ENCODE measurements at regions not wholly inside any gene's neighbourhood (a gene's known extent, or its start where the extent isn't known, plus 50 kb on each side); places are given as distances from the start of the nearest gene placed in this dataset.
A peak's percentile ranks its signal among the peaks of the same experiment; 100 is the strongest.
"Not testable (repeated sequence)": the region's sequence is repeated elsewhere in the genome, so short reads cannot be mapped to it uniquely, and the experiment has no call there.

GRCh38 chr9:81313877-81314276 is 375.5 kb downstream of the TLE1 start:
- no peak for DNase-seq
- POLR2A ChIA-PET (ENCODE audit: unreplicated experiment) = no interaction called here
- intact Hi-C loops (cut with micrococcal nuclease; ENCODE audit: unreplicated experiment) = loop anchor here (5.0 to 10.0 kb wide), 2 partner anchors 181 to 373 kb away; partner anchors contain the start of gene TLE1
- Histone ChIP-seq H3K27ac (no peak overlapping the region), H3K4me2 (no peak overlapping the region), H3K79me2 (ENCODE audit: low read depth) (no peaks in the 10 kb centered on the region), H3K36me3 (ENCODE audit: low read depth) (no peaks in the 10 kb centered on the region), H3K27me3 (ENCODE audit: insufficient read depth, low read depth) (no peaks in the 10 kb centered on the region), H3K4me3 (no peak overlapping the region), H2AFZ (no peak overlapping the region), H3K9me2 (ENCODE audit: insufficient read depth) (no peaks in the 10 kb centered on the region), H3F3A (ENCODE audit: insufficient read depth, low read depth) (peaks cover 13% of the 10 kb centered on the region; the same call in 1 of the 2 replicates), H3K9me3 (ENCODE audit: insufficient read depth, low read depth) (peaks cover 9% of the 10 kb centered on the region; the same call in 1 of the 2 replicates), H4K20me1 (ENCODE audit: insufficient read depth) (no peaks in the 10 kb centered on the region), H3K4me1 (replicated peaks; ENCODE audit: insufficient read depth) (peaks cover 12% of the 10 kb centered on the region)
- CTCF ChIA-PET = no interaction called here
- TF ChIP-seq CTCF (conservative IDR thresholded peaks at IDR 0.05) = no peak
- TF ChIP-seq EZH2 (IDR thresholded peaks at IDR 0.05; ENCODE audit: low read depth) = no peak
- no TSS peak for BruUV-seq (replicated peaks)

GRCh38 chr9:81312346-81312745 is 377.0 kb downstream of the TLE1 start:
- ChIA-PET CTCF (no interaction called here), POLR2A (ENCODE audit: unreplicated experiment) (no interaction called here)
- H3K36me3 ChIP-seq (ENCODE audit: low read depth) = no peaks in the 10 kb centered on the region
- intact Hi-C loops (cut with micrococcal nuclease; ENCODE audit: unreplicated experiment) = loop anchor here (5.0 to 10.0 kb wide), 2 partner anchors 182 to 375 kb away; partner anchors contain the start of gene TLE1
- no peak overlapping the region for H3K4me3 ChIP-seq
- DNase-seq = no peak
- H2AFZ ChIP-seq = no peak overlapping the region
- no peaks in the 10 kb centered on the region for H3K9me2 ChIP-seq (ENCODE audit: insufficient read depth)
- no peaks in the 10 kb centered on the region for H4K20me1 ChIP-seq (ENCODE audit: insufficient read depth)
- no peaks in the 10 kb centered on the region for H3K79me2 ChIP-seq (ENCODE audit: low read depth)
- TF ChIP-seq EZH2 (IDR thresholded peaks at IDR 0.05; ENCODE audit: low read depth) = no peak
- TF ChIP-seq CTCF (conservative IDR thresholded peaks at IDR 0.05) = no peak
- no TSS peak for BruUV-seq (replicated peaks)
- H3F3A ChIP-seq (ENCODE audit: insufficient read depth, low read depth) = no peaks in the 10 kb centered on the region
- no peak overlapping the region for H3K27ac ChIP-seq
- no peaks in the 10 kb centered on the region for H3K27me3 ChIP-seq (ENCODE audit: insufficient read depth, low read depth)
- peaks cover 6% of the 10 kb centered on the region; the same call in 1 of the 2 replicates for H3K9me3 ChIP-seq (ENCODE audit: insufficient read depth, low read depth)
- no peak overlapping the region for H3K4me2 ChIP-seq
- H3K4me1 ChIP-seq (replicated peaks; ENCODE audit: insufficient read depth) = peaks cover 16% of the 10 kb centered on the region

GRCh38 chr9:81308404-81308803 is 380.9 kb downstream of the TLE1 start:
- DNase-seq = no peak
- POLR2A ChIA-PET (ENCODE audit: unreplicated experiment) = no interaction called here
- no peaks in the 10 kb centered on the region for H3K36me3 ChIP-seq (ENCODE audit: low read depth)
- H3K27me3 ChIP-seq (ENCODE audit: insufficient read depth, low read depth) = no peaks in the 10 kb centered on the region
- intact Hi-C loops (cut with micrococcal nuclease; ENCODE audit: unreplicated experiment) = no loop called here
- H3K4me3 ChIP-seq = no peak overlapping the region
- H3K27ac ChIP-seq = no peak overlapping the region
- CTCF ChIA-PET = no interaction called here
- no TSS peak for BruUV-seq (replicated peaks)
- H3K9me3 ChIP-seq (ENCODE audit: insufficient read depth, low read depth) = no peaks in the 10 kb centered on the region
- H3K4me1 ChIP-seq (replicated peaks; ENCODE audit: insufficient read depth) = peaks cover 18% of the 10 kb centered on the region
- H3F3A ChIP-seq (ENCODE audit: insufficient read depth, low read depth) = no peaks in the 10 kb centered on the region
- H2AFZ ChIP-seq = no peak overlapping the region
- H4K20me1 ChIP-seq (ENCODE audit: insufficient read depth) = no peaks in the 10 kb centered on the region
- no peak overlapping the region for H3K4me2 ChIP-seq
- H3K9me2 ChIP-seq (ENCODE audit: insufficient read depth) = no peaks in the 10 kb centered on the region
- no peaks in the 10 kb centered on the region for H3K79me2 ChIP-seq (ENCODE audit: low read depth)
- TF ChIP-seq CTCF (conservative IDR thresholded peaks at IDR 0.05) (no peak), EZH2 (IDR thresholded peaks at IDR 0.05; ENCODE audit: low read depth) (no peak)

- intact Hi-C loops (cut with micrococcal nuclease; ENCODE audit: unreplicated experiment); H3K27ac ChIP-seq; BruUV-seq (replicated peaks); H4K20me1 ChIP-seq (ENCODE audit: insufficient read depth); H3K27me3 ChIP-seq (ENCODE audit: insufficient read depth, low read depth); H3K9me3 ChIP-seq (ENCODE audit: insufficient read depth, low read depth); H3K9me2 ChIP-seq (ENCODE audit: insufficient read depth); H3K36me3 ChIP-seq (ENCODE audit: low read depth); CTCF ChIA-PET; H3F3A ChIP-seq (ENCODE audit: insufficient read depth, low read depth); H3K79me2 ChIP-seq (ENCODE audit: low read depth); H3K4me3 ChIP-seq: not testable (repeated sequence)
- peak overlapping the region; percentile 67; the same call in 1 of the 2 replicates for H2AFZ ChIP-seq
- peaks cover 18% of the 10 kb centered on the region for H3K4me1 ChIP-seq (replicated peaks; ENCODE audit: insufficient read depth)
- DNase-seq = peak; percentile 57 to 59
- H3K4me2 ChIP-seq = peak overlapping the region; percentile 41
- POLR2A ChIA-PET (ENCODE audit: unreplicated experiment) = interaction anchor here (0.7 kb wide), 1 partner anchor 40 kb away, joined by 4 read pairs; no protein-coding TSS in a partner anchor
Measured at GRCh38 chr9:81307791-81308190, 381.6 kb downstream of the TLE1 start.
